ENCODE measurements at regions not wholly inside any gene's neighbourhood (a gene's known extent, or its start where the extent isn't known, plus 50 kb on each side); places are given as distances from the start of the nearest gene placed in this dataset.
"Not testable (repeated sequence)": the region's sequence is repeated elsewhere in the genome, so short reads cannot be mapped to it uniquely, and the experiment has no call there.

DNA sequence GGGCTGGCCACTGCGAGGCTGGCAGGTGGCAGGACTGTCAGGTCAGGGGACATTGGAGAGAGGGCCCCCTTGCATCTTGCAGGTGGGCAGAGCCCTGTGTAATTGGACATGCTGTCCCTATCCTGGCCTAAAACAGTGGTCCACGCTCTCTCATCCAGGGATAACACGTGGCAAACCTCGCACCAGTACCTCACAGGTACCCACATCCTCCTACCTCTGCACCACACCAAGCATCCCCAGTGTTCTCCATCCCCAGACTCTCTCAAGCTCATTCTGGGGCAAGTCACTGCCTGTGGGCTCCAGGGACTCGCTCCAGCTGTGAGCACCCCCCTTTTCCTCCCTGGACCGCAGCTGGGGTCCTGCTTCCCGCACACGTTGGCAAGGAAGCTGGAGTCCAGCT, 212.3 kb upstream of the LRRC61 start:
- H3K9ac ChIP-seq (ENCODE audit: insufficient read depth, low read depth, low read length); intact Hi-C loops (cut with micrococcal nuclease; ENCODE audit: unreplicated experiment); H3K79me2 ChIP-seq (ENCODE audit: insufficient read depth, low read length); DNase-seq (ENCODE audit: low spot score); H3K9me3 ChIP-seq (ENCODE audit: low read length); H3K36me3 ChIP-seq (replicated peaks in 1 of 2; ENCODE audit: control insufficient read depth in 1 of 2, insufficient read depth in 2 of 2, low read length in 2 of 2); H4K20me1 ChIP-seq (ENCODE audit: insufficient read depth, low read length); H3K4me2 ChIP-seq (ENCODE audit: low read depth, low read length); H3K4me1 ChIP-seq (ENCODE audit: insufficient read depth, low read length); H3K27me3 ChIP-seq (ENCODE audit: control insufficient read depth in 1 of 2, insufficient read depth in 2 of 2, low read length in 2 of 2); H3K27ac ChIP-seq (ENCODE audit: extremely low read length, insufficient read depth, low read length); in situ Hi-C loops (cut with HindIII; ENCODE audit: extremely low pct_ligation_motif_present, low pct_unique_long_range_greater_than_20kb); FAIRE-seq; BruUV-seq (replicated peaks); H3K4me3 ChIP-seq (replicated peaks in 1 of 3; ENCODE audit: insufficient read depth in 1 of 3, low read depth in 2 of 3, low read length in 3 of 3); CTCF ChIA-PET (ENCODE audit: low intra/inter-chr PET ratio, low total read pairs); H2AFZ ChIP-seq (ENCODE audit: low read length); POLR2A ChIA-PET: not testable (repeated sequence)
- ATAC-seq, result peak; percentile 44
- WGBS (ENCODE audit: low lambda C conversion rate), result no CpG with 5 or more reads among the region's 8 CpGs

DNA sequence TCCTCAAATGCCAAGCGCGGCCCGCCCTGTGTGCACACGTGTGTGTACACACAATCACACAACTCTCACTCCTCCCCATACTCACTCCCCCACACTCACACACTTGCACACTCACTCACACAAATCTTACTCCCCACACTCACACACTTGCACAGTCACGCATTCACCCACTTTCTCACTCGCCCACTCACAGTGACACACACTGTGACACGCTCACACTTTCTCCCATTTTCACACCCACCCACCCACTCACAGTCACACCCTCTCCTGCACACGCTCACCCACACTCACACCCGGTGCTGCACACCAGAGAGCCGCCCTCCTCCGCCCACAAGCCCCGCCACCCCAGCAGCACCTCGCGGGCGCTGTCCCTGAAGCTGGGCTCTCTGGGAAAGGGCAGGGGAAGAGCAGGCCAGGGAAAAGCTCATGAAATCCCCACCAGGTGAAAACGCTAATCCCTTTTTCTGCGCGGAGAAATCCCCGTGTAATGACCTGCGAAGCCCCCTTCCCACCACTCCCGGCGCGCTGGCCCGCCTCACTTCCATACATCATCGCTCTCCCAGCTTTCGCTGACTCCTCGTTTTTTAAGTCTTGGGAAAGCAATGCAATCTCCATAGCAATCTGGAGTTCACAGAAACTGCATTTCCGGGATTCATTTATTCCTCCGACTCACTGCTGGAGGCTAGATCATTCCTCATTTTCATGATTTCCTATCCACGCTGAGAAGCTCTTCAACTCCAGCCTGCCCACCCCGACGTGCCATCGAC, 211.6 kb upstream of the LRRC61 start:
- H2AFZ ChIP-seq (ENCODE audit: low read length); H3K27ac ChIP-seq (ENCODE audit: extremely low read length, insufficient read depth, low read length); H3K9ac ChIP-seq (ENCODE audit: insufficient read depth, low read depth, low read length); POLR2A ChIA-PET; BruUV-seq (replicated peaks); H4K20me1 ChIP-seq (ENCODE audit: insufficient read depth, low read length); ATAC-seq; intact Hi-C loops (cut with micrococcal nuclease; ENCODE audit: unreplicated experiment); H3K4me3 ChIP-seq (replicated peaks in 1 of 3; ENCODE audit: insufficient read depth in 1 of 3, low read depth in 2 of 3, low read length in 3 of 3); H3K4me2 ChIP-seq (ENCODE audit: low read depth, low read length); CTCF ChIA-PET (ENCODE audit: low intra/inter-chr PET ratio, low total read pairs); H3K36me3 ChIP-seq (replicated peaks in 1 of 2; ENCODE audit: control insufficient read depth in 1 of 2, insufficient read depth in 2 of 2, low read length in 2 of 2); H3K9me3 ChIP-seq (ENCODE audit: low read length); H3K27me3 ChIP-seq (ENCODE audit: control insufficient read depth in 1 of 2, insufficient read depth in 2 of 2, low read length in 2 of 2); DNase-seq (ENCODE audit: low spot score); in situ Hi-C loops (cut with HindIII; ENCODE audit: extremely low pct_ligation_motif_present, low pct_unique_long_range_greater_than_20kb); H3K4me1 ChIP-seq (ENCODE audit: insufficient read depth, low read length); FAIRE-seq; H3K79me2 ChIP-seq (ENCODE audit: insufficient read depth, low read length): not testable (repeated sequence)
- TF ChIP-seq MAFK (conservative IDR thresholded peaks at IDR 0.05 in 1 of 2, IDR thresholded peaks at IDR 0.05 in 1 of 2; ENCODE audit: low read length in 2 of 2), result 0 out of 4 replicates have a peak, but pooled peaks of 1 of the 2 experiments have one; percentile 31
- WGBS (ENCODE audit: low lambda C conversion rate), result 75% methylated on average over 17 of the region's 33 CpGs

DNA sequence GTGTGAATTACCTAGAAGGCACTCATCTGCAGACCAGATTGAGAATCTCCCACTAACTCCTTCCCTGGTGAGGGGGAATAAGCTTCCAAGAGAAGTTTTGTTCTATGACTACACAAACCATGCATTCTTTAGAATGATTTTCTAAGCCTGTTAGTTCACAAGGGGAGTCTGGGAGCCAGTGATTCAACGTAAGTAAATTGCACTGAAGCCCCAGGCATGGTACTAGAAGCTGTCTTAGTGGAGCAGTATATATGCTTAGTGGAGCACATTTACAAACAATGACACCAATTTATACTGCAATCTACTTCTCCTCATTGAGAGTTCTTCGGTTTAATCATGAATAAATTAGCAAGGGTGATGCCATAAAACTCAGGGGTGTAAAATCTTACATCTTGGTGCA, 209.9 kb upstream of the LRRC61 start:
- H3K4me3 ChIP-seq (replicated peaks in 1 of 3; ENCODE audit: insufficient read depth in 1 of 3, low read depth in 2 of 3, low read length in 3 of 3); ATAC-seq; BruUV-seq (replicated peaks); H3K4me1 ChIP-seq (ENCODE audit: insufficient read depth, low read length); H3K9ac ChIP-seq (ENCODE audit: insufficient read depth, low read depth, low read length); H2AFZ ChIP-seq (ENCODE audit: low read length); H3K79me2 ChIP-seq (ENCODE audit: insufficient read depth, low read length); H3K4me2 ChIP-seq (ENCODE audit: low read depth, low read length); CTCF ChIA-PET (ENCODE audit: low intra/inter-chr PET ratio, low total read pairs); intact Hi-C loops (cut with micrococcal nuclease; ENCODE audit: unreplicated experiment); H4K20me1 ChIP-seq (ENCODE audit: insufficient read depth, low read length); H3K36me3 ChIP-seq (replicated peaks in 1 of 2; ENCODE audit: control insufficient read depth in 1 of 2, insufficient read depth in 2 of 2, low read length in 2 of 2); H3K27me3 ChIP-seq (ENCODE audit: control insufficient read depth in 1 of 2, insufficient read depth in 2 of 2, low read length in 2 of 2); H3K27ac ChIP-seq (ENCODE audit: extremely low read length, insufficient read depth, low read length); FAIRE-seq; H3K9me3 ChIP-seq (ENCODE audit: low read length); in situ Hi-C loops (cut with HindIII; ENCODE audit: extremely low pct_ligation_motif_present, low pct_unique_long_range_greater_than_20kb); DNase-seq (ENCODE audit: low spot score); POLR2A ChIA-PET: not testable (repeated sequence)
- WGBS (ENCODE audit: low lambda C conversion rate), result 0% methylated on average over 2 of the region's 2 CpGs
